ENCODE measurements at regions not wholly inside any gene's neighbourhood (a gene's known extent, or its start where the extent isn't known, plus 50 kb on each side); places are given as distances from the start of the nearest gene placed in this dataset.

GRCh38 chr4:57850141-57850540 lies 740.0 kb upstream of the IGFBP7 start:
- CTCF ChIA-PET: no interaction called here
- Mint-ChIP-seq H3K27ac (ENCODE audit: unreplicated experiment) (no peak overlapping the region), H3K27me3 (ENCODE audit: unreplicated experiment) (no peaks in the 10 kb centered on the region), H3K36me3 (ENCODE audit: insufficient read depth, unreplicated experiment) (no peaks in the 10 kb centered on the region), H3K9me3 (ENCODE audit: low read depth, unreplicated experiment) (peaks cover 17% of the 10 kb centered on the region), H3K4me1 (ENCODE audit: low read depth, unreplicated experiment) (no peaks in the 10 kb centered on the region), H3K4me3 (ENCODE audit: low read depth, unreplicated experiment) (no peak overlapping the region)
- BruUV-seq (replicated peaks): no TSS peak
- DNase-seq: no peak
- no peak for TF ChIP-seq CTCF (IDR thresholded peaks at IDR 0.05; ENCODE audit: unreplicated experiment)
- intact Hi-C loops (cut with micrococcal nuclease; ENCODE audit: unreplicated experiment): no loop called here

- Mint-ChIP-seq H3K4me1 (ENCODE audit: low read depth, unreplicated experiment) (no peaks in the 10 kb centered on the region), H3K36me3 (ENCODE audit: insufficient read depth, unreplicated experiment) (no peaks in the 10 kb centered on the region), H3K4me3 (ENCODE audit: low read depth, unreplicated experiment) (no peak overlapping the region), H3K27ac (ENCODE audit: unreplicated experiment) (no peak overlapping the region), H3K27me3 (ENCODE audit: unreplicated experiment) (no peaks in the 10 kb centered on the region), H3K9me3 (ENCODE audit: low read depth, unreplicated experiment) (peaks cover 2% of the 10 kb centered on the region)
- CTCF ChIA-PET: no interaction called here
- no peak for DNase-seq
- no peak for TF ChIP-seq CTCF (IDR thresholded peaks at IDR 0.05; ENCODE audit: unreplicated experiment)
- BruUV-seq (replicated peaks): no TSS peak
- intact Hi-C loops (cut with micrococcal nuclease; ENCODE audit: unreplicated experiment): no loop called here
Observed at GRCh38 chr4:57832083-57832482, 721.9 kb upstream of the IGFBP7 start.

GRCh38 chr4:57789666-57790065 lies 679.5 kb upstream of the IGFBP7 start:
- BruUV-seq (replicated peaks): no TSS peak

GRCh38 chr4:57777876-57778275 lies 667.7 kb upstream of the IGFBP7 start:
- no peaks in the 10 kb centered on the region for H3K27me3 Mint-ChIP-seq (ENCODE audit: unreplicated experiment)
- no peak overlapping the region for H3K27ac Mint-ChIP-seq (ENCODE audit: unreplicated experiment)
- CTCF ChIA-PET: no interaction called here
- no peak for TF ChIP-seq CTCF (IDR thresholded peaks at IDR 0.05; ENCODE audit: unreplicated experiment)
- H3K9me3 Mint-ChIP-seq (ENCODE audit: low read depth, unreplicated experiment): peaks cover 14% of the 10 kb centered on the region
- no TSS peak for BruUV-seq (replicated peaks)
- intact Hi-C loops (cut with micrococcal nuclease; ENCODE audit: unreplicated experiment): no loop called here
- no peak for DNase-seq
- H3K4me1 Mint-ChIP-seq (ENCODE audit: low read depth, unreplicated experiment): no peaks in the 10 kb centered on the region
- H3K4me3 Mint-ChIP-seq (ENCODE audit: low read depth, unreplicated experiment): no peak overlapping the region
- H3K36me3 Mint-ChIP-seq (ENCODE audit: insufficient read depth, unreplicated experiment): no peaks in the 10 kb centered on the region

More at GRCh38 chr4:57789666-57790065, 679.5 kb upstream of the IGFBP7 start:
- CTCF ChIA-PET: no interaction called here
- DNase-seq: no peak
- Mint-ChIP-seq H3K4me3 (ENCODE audit: low read depth, unreplicated experiment) (no peak overlapping the region), H3K9me3 (ENCODE audit: low read depth, unreplicated experiment) (no peaks in the 10 kb centered on the region), H3K27ac (ENCODE audit: unreplicated experiment) (no peak overlapping the region), H3K36me3 (ENCODE audit: insufficient read depth, unreplicated experiment) (no peaks in the 10 kb centered on the region), H3K27me3 (ENCODE audit: unreplicated experiment) (no peaks in the 10 kb centered on the region), H3K4me1 (ENCODE audit: low read depth, unreplicated experiment) (no peaks in the 10 kb centered on the region)
- intact Hi-C loops (cut with micrococcal nuclease; ENCODE audit: unreplicated experiment): no loop called here
- TF ChIP-seq CTCF (IDR thresholded peaks at IDR 0.05; ENCODE audit: unreplicated experiment): no peak

GRCh38 chr4:57774681-57775080 lies 664.5 kb upstream of the IGFBP7 start:
- Mint-ChIP-seq H3K36me3 (ENCODE audit: insufficient read depth, unreplicated experiment) (no peaks in the 10 kb centered on the region), H3K4me3 (ENCODE audit: low read depth, unreplicated experiment) (no peak overlapping the region), H3K27me3 (ENCODE audit: unreplicated experiment) (no peaks in the 10 kb centered on the region), H3K4me1 (ENCODE audit: low read depth, unreplicated experiment) (no peaks in the 10 kb centered on the region), H3K27ac (ENCODE audit: unreplicated experiment) (no peak overlapping the region), H3K9me3 (ENCODE audit: low read depth, unreplicated experiment) (peaks cover 8% of the 10 kb centered on the region)
- no peak for TF ChIP-seq CTCF (IDR thresholded peaks at IDR 0.05; ENCODE audit: unreplicated experiment)
- no peak for DNase-seq
- CTCF ChIA-PET: no interaction called here
- BruUV-seq (replicated peaks): no TSS peak
- intact Hi-C loops (cut with micrococcal nuclease; ENCODE audit: unreplicated experiment): no loop called here

Data from Calu3 (cell line).